HUES48 (cell line): ENCODE measurements at regions not wholly inside any gene's neighbourhood (a gene's known extent, or its start where the extent isn't known, plus 50 kb on each side); places are given as distances from the start of the nearest gene placed in this dataset.
A peak's percentile ranks its signal among the peaks of the same experiment; 100 is the strongest.

Experiments used
- H3K27ac ChIP-seq: one replicate; pipeline ENCODE4 v1.7.0; 2013; ENCODE audit warnings: low read depth, low read length, inconsistent platforms
- H3K27me3 ChIP-seq: 2 replicates; pipeline ENCODE4 v1.6.1; 2013; ENCODE audit warnings: mild to moderate bottlenecking, low read length; ENCODE audit not compliant: control insufficient read depth, insufficient read depth
- H3K36me3 ChIP-seq: 2 replicates; pipeline ENCODE4 v1.6.1; 2013; ENCODE audit warnings: low read length; ENCODE audit not compliant: control insufficient read depth, insufficient read depth
- H3K4me1 ChIP-seq: 2 replicates; pipeline ENCODE4 v1.6.1; 2013; ENCODE audit warnings: mild to moderate bottlenecking, low read length; ENCODE audit not compliant: control insufficient read depth, insufficient read depth
- H3K4me3 ChIP-seq: 2 replicates; pipeline ENCODE4 v1.5.1; 2013; ENCODE audit warnings: mild to moderate bottlenecking, low read depth, low read length
- H3K9ac ChIP-seq: 2 replicates; pipeline ENCODE4 v1.6.1; 2013; ENCODE audit warnings: mild to moderate bottlenecking, low read depth, low read length, moderate library complexity
- H3K9me3 ChIP-seq: 2 replicates; pipeline ENCODE4 v1.6.1; 2013; ENCODE audit warnings: low read length; ENCODE audit not compliant: control insufficient read depth, insufficient read depth

DNA sequence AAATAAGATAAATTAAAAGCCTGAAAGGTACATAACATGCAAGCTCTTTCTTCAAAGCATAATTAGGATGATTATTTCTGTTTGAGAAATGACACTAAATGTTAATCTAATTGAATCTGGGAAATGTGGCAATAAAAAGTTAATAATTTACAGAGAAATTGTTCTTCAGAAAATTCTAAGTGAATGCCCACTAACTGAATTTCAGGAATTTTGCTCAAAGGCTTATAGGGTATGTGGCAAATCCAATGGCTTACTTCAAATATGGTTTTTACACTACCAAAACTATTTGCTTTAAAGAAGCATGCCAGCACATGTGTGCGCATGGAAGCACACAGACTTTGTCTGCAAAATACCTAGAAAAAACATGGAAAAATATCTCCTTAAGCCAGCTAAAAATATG is 186.6 kb upstream of the FOXD3 start:
- H3K27ac ChIP-seq, result no peak overlapping the region

GRCh38 chr1:63142001-63142400 is 180.4 kb upstream of the FOXD3 start:
- Histone ChIP-seq H3K27ac (no peak overlapping the region), H3K9ac (no peak overlapping the region), H3K4me1 (no peaks in the 10 kb centered on the region), H3K36me3 (no peaks in the 10 kb centered on the region), H3K27me3 (no peaks in the 10 kb centered on the region), H3K4me3 (no peak overlapping the region), H3K9me3 (no peaks in the 10 kb centered on the region)

More for the DNA sequence above, 186.6 kb upstream of the FOXD3 start:
- Histone ChIP-seq H3K4me3 (no peak overlapping the region), H3K36me3 (no peaks in the 10 kb centered on the region), H3K9me3 (no peaks in the 10 kb centered on the region), H3K9ac (no peak overlapping the region), H3K4me1 (no peaks in the 10 kb centered on the region), H3K27me3 (no peaks in the 10 kb centered on the region)

GRCh38 chr1:63143482-63143881 is 178.9 kb upstream of the FOXD3 start:
- H3K4me1 ChIP-seq, result no peaks in the 10 kb centered on the region
- H3K27ac ChIP-seq, result no peak overlapping the region
- H3K9ac ChIP-seq, result no peak overlapping the region
- no peaks in the 10 kb centered on the region for H3K36me3 ChIP-seq
- H3K9me3 ChIP-seq, result no peaks in the 10 kb centered on the region
- no peaks in the 10 kb centered on the region for H3K27me3 ChIP-seq
- H3K4me3 ChIP-seq, result no peak overlapping the region

- no peaks in the 10 kb centered on the region for H3K36me3 ChIP-seq
Measured at GRCh38 chr1:63147783-63148182, 174.6 kb upstream of the FOXD3 start.

GRCh38 chr1:63148825-63149645 is 173.3 kb upstream of the FOXD3 start:
- no peak overlapping the region for H3K27ac ChIP-seq
- no peaks in the 10 kb centered on the region for H3K9me3 ChIP-seq
- H3K27me3 ChIP-seq, result no peaks in the 10 kb centered on the region
- no peak overlapping the region for H3K9ac ChIP-seq
- H3K4me3 ChIP-seq, result no peak overlapping the region
- H3K36me3 ChIP-seq, result no peaks in the 10 kb centered on the region
- H3K4me1 ChIP-seq, result no peaks in the 10 kb centered on the region

More at GRCh38 chr1:63147783-63148182, 174.6 kb upstream of the FOXD3 start:
- H3K27ac ChIP-seq, result no peak overlapping the region
- no peaks in the 10 kb centered on the region for H3K9me3 ChIP-seq
- no peak overlapping the region for H3K4me3 ChIP-seq
- H3K27me3 ChIP-seq, result no peaks in the 10 kb centered on the region
- no peak overlapping the region for H3K9ac ChIP-seq
- H3K4me1 ChIP-seq, result no peaks in the 10 kb centered on the region

- H3K4me3 ChIP-seq, result no peak overlapping the region
- H3K9ac ChIP-seq, result no peak overlapping the region
- no peaks in the 10 kb centered on the region for H3K36me3 ChIP-seq
- H3K9me3 ChIP-seq, result no peaks in the 10 kb centered on the region
- no peak overlapping the region for H3K27ac ChIP-seq
- H3K27me3 ChIP-seq, result no peaks in the 10 kb centered on the region
- H3K4me1 ChIP-seq, result no peaks in the 10 kb centered on the region
Measured at GRCh38 chr1:63152572-63152971, 169.8 kb upstream of the FOXD3 start.

GRCh38 chr1:63155437-63155836 is 166.9 kb upstream of the FOXD3 start:
- no peaks in the 10 kb centered on the region for H3K27me3 ChIP-seq

DNA sequence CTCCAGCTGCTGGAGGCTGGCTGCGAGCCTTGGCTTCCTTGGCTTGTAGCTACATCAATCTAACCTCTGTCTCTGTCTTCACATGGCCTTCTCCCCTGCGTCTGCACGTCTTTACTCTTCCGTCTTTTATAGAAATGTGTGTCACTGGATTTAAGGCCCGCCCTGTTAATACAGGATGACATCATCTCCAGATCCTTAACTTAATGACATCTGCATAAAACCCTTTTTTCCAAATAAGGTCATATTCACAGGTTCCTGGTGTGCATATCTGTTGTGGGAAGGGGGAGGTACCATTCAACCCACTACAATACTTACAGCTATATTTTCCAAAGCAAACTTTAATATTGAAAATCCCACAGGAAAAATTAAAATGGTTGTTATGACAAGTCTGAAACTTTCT is 165.3 kb upstream of the FOXD3 start:
- H3K27me3 ChIP-seq, result no peaks in the 10 kb centered on the region
- no peak overlapping the region for H3K9ac ChIP-seq
- no peaks in the 10 kb centered on the region for H3K36me3 ChIP-seq
- H3K4me3 ChIP-seq, result no peak overlapping the region
- H3K9me3 ChIP-seq, result no peaks in the 10 kb centered on the region
- no peaks in the 10 kb centered on the region for H3K4me1 ChIP-seq
- no peak overlapping the region for H3K27ac ChIP-seq

More at GRCh38 chr1:63155437-63155836, 166.9 kb upstream of the FOXD3 start:
- Histone ChIP-seq H3K36me3 (no peaks in the 10 kb centered on the region), H3K9ac (no peak overlapping the region), H3K27ac (no peak overlapping the region), H3K4me1 (no peaks in the 10 kb centered on the region), H3K4me3 (no peak overlapping the region), H3K9me3 (no peaks in the 10 kb centered on the region)

GRCh38 chr1:63169057-63169456 is 153.3 kb upstream of the FOXD3 start:
- H3K9ac ChIP-seq, result no peak overlapping the region
- H3K36me3 ChIP-seq, result no peaks in the 10 kb centered on the region
- no peak overlapping the region for H3K4me3 ChIP-seq
- 0 out of 2 replicates have a peak, but pooled peaks cover 5% of the 10 kb centered on the region for H3K4me1 ChIP-seq
- no peak overlapping the region for H3K27ac ChIP-seq
- H3K9me3 ChIP-seq, result no peaks in the 10 kb centered on the region
- no peaks in the 10 kb centered on the region for H3K27me3 ChIP-seq

GRCh38 chr1:63173161-63173560 is 149.2 kb upstream of the FOXD3 start:
- Histone ChIP-seq H3K9me3 (no peaks in the 10 kb centered on the region), H3K36me3 (no peaks in the 10 kb centered on the region), H3K4me3 (no peak overlapping the region), H3K9ac (no peak overlapping the region), H3K4me1 (0 out of 2 replicates have a peak, but pooled peaks cover 5% of the 10 kb centered on the region), H3K27me3 (no peaks in the 10 kb centered on the region), H3K27ac (no peak overlapping the region)

DNA sequence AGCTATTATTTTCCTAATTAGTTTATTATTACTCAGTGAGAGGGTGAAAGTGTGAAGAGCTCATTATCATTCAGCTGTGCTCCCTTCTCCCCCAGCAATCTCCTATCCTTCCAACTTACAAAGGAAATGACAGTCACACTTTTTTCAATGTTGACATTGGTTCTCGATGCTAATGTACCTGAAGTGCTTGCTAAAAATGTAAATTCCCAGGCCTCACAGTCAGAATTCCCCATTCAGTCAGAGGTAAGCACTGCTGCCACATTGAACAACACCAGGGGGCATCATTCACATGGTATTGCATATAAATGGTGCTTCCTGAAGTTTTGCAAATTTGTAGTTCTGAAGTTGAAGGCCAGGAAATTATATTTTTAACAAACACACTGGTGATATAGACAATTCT is 132.7 kb upstream of the FOXD3 start:
- no peaks in the 10 kb centered on the region for H3K27me3 ChIP-seq
- H3K27ac ChIP-seq, result peak overlapping the region; percentile 87
- H3K9ac ChIP-seq, result no peak overlapping the region
- no peaks in the 10 kb centered on the region for H3K9me3 ChIP-seq
- peaks cover 47% of the 10 kb centered on the region for H3K4me1 ChIP-seq
- peak overlapping the region; percentile 3; the same call in 1 of the 2 replicates for H3K4me3 ChIP-seq
- H3K36me3 ChIP-seq, result no peaks in the 10 kb centered on the region
